Suprapubic skin (tissue), 4 donors: ENCODE measurements at regions not wholly inside any gene's neighbourhood (a gene's known extent, or its start where the extent isn't known, plus 50 kb on each side); places are given as distances from the start of the nearest gene placed in this dataset.

Experiments used
- EP300 ChIP-seq: sonication (generic); formaldehyde crosslinking; IDR thresholded peaks from one replicate; pipeline ENCODE4 v1.6.1; 2017; ENCODE audit warnings: antibody characterized with exemption
- POLR2A ChIP-seq, 2 donors: fragments of 450-650 bp; IDR thresholded peaks; one replicate each; pipeline ENCODE4 v1.6.1; 2017; ENCODE audit warnings: antibody characterized with exemption in 2 of 2, mild to moderate bottlenecking in 2 of 2, moderate library complexity in 2 of 2
- POLR2AphosphoS5 ChIP-seq, 3 donors: sonication (generic); formaldehyde crosslinking; IDR thresholded peaks; one replicate each; pipeline ENCODE4 v1.6.1; 2017; ENCODE audit warnings: antibody characterized with exemption in 3 of 3
- TF ChIP-seq, protein P1 (sequence below), 2 donors: fragments of 200-600 bp in 1 of 2; fragments of 450-650 bp in 1 of 2; sonication (generic) in 1 of 2; IDR thresholded peaks; one replicate each; pipeline ENCODE4 v1.5.1; 2016 to 2019; ENCODE audit warnings: antibody characterized with exemption in 2 of 2, mild to moderate bottlenecking in 1 of 2, moderate library complexity in 1 of 2

DNA sequence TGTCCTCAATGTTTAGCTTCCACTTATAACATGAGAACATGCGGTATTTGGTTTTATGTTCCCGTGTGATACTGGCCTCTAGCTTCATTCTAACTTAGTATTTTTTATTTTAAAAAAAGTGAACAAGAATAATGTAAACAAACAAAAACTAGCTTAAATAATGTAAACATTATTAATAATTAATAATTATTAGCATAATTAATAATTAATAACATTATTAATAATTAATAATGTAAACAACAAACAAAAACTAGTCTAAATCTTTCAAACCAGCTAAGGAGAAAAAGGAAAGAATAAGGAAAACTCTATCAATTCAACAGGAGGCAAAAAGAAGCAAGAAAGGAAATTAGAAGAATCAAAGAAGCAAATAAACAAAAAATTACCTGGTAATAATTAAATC, 66.2 kb upstream of the CLSTN2 start:
- TF ChIP-seq, protein P1, sequence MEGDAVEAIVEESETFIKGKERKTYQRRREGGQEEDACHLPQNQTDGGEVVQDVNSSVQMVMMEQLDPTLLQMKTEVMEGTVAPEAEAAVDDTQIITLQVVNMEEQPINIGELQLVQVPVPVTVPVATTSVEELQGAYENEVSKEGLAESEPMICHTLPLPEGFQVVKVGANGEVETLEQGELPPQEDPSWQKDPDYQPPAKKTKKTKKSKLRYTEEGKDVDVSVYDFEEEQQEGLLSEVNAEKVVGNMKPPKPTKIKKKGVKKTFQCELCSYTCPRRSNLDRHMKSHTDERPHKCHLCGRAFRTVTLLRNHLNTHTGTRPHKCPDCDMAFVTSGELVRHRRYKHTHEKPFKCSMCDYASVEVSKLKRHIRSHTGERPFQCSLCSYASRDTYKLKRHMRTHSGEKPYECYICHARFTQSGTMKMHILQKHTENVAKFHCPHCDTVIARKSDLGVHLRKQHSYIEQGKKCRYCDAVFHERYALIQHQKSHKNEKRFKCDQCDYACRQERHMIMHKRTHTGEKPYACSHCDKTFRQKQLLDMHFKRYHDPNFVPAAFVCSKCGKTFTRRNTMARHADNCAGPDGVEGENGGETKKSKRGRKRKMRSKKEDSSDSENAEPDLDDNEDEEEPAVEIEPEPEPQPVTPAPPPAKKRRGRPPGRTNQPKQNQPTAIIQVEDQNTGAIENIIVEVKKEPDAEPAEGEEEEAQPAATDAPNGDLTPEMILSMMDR (IDR thresholded peaks at IDR 0.05), result no peak
- TF ChIP-seq POLR2AphosphoS5 (IDR thresholded peaks at IDR 0.05) (no peak), EP300 (no peak), POLR2A (IDR thresholded peaks at IDR 0.05) (no peak)
